Erythroblast (primary cell): ENCODE measurements at regions not wholly inside any gene's neighbourhood (a gene's known extent, or its start where the extent isn't known, plus 50 kb on each side); places are given as distances from the start of the nearest gene placed in this dataset.

Experiments used
- GATA1 ChIP-seq: IDR thresholded peaks from 2 replicates; pipeline ENCODE4 v1.6.1; 2011; ENCODE audit warnings: low read depth, mild to moderate bottlenecking, control low read depth, low read length, moderate library complexity
- POLR2A ChIP-seq: IDR thresholded peaks from 2 replicates; pipeline ENCODE4 v1.6.1; 2011; ENCODE audit warnings: mild to moderate bottlenecking, low read length

DNA sequence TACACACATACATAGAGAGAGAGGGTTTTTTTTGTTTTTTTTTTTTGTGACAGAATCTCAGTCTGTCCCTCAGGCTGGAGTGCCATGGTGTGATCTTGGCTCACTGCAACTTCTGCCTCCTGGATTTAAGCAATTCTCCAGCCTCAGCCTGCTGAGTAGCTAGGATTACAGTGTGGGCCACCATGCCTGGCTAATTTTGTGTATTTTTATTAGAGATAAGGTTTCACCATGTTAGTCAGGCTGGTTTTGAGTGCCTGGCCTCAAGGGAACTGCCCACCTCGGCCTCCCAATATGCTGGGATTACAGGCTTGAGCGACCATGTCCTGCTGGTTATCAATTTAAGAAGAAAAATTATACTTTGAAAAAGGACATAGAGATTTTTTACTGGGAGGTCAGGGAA lies 710.6 kb downstream of the SLC6A15 start:
- no peak for TF ChIP-seq POLR2A
- TF ChIP-seq GATA1: no peak
